ENCODE measurements at regions not wholly inside any gene's neighbourhood (a gene's known extent, or its start where the extent isn't known, plus 50 kb on each side); places are given as distances from the start of the nearest gene placed in this dataset.
"Not testable (repeated sequence)": the region's sequence is repeated elsewhere in the genome, so short reads cannot be mapped to it uniquely, and the experiment has no call there.

GRCh38 chr18:9047715-9048114, 54.8 kb upstream of the NDUFV2 start:
- H3K27ac Mint-ChIP-seq: no peak overlapping the region
- no peak for ATAC-seq

GRCh38 chr18:9048236-9048635, 54.3 kb upstream of the NDUFV2 start:
- no peak for ATAC-seq
- no peak overlapping the region for H3K4me3 Mint-ChIP-seq
- H3K27ac Mint-ChIP-seq: no peak overlapping the region
- H3K36me3 Mint-ChIP-seq: no peaks in the 10 kb centered on the region
- no peaks in the 10 kb centered on the region for H3K27me3 Mint-ChIP-seq
- peaks cover 6% of the 10 kb centered on the region for H3K4me1 Mint-ChIP-seq
- H3K9me3 Mint-ChIP-seq: peaks cover 16% of the 10 kb centered on the region

More at GRCh38 chr18:9047715-9048114, 54.8 kb upstream of the NDUFV2 start:
- peaks cover 6% of the 10 kb centered on the region for H3K4me1 Mint-ChIP-seq
- no peaks in the 10 kb centered on the region for H3K36me3 Mint-ChIP-seq
- no peak overlapping the region for H3K4me3 Mint-ChIP-seq
- peaks cover 16% of the 10 kb centered on the region for H3K9me3 Mint-ChIP-seq
- no peaks in the 10 kb centered on the region for H3K27me3 Mint-ChIP-seq

- peaks cover 16% of the 10 kb centered on the region for H3K9me3 Mint-ChIP-seq
These were observed 53.5 kb upstream of the NDUFV2 start for GRCh38 chr18:9048808-9049494.

GRCh38 chr18:9049495-9049809, 53.0 kb upstream of the NDUFV2 start:
- no peak overlapping the region for H3K4me3 Mint-ChIP-seq
- H3K27ac Mint-ChIP-seq: no peak overlapping the region
- ATAC-seq: no peak
- no peaks in the 10 kb centered on the region for H3K27me3 Mint-ChIP-seq
- H3K4me1 Mint-ChIP-seq: peaks cover 6% of the 10 kb centered on the region
- H3K9me3 Mint-ChIP-seq: peaks cover 16% of the 10 kb centered on the region
- H3K36me3 Mint-ChIP-seq: no peaks in the 10 kb centered on the region

More at GRCh38 chr18:9048808-9049494, 53.5 kb upstream of the NDUFV2 start:
- Mint-ChIP-seq H3K4me3 (no peak overlapping the region), H3K27me3 (no peaks in the 10 kb centered on the region), H3K4me1 (peaks cover 6% of the 10 kb centered on the region), H3K36me3 (no peaks in the 10 kb centered on the region), H3K27ac (no peak overlapping the region)
- ATAC-seq: peak; percentile 48

GRCh38 chr18:9050628-9051284, 51.7 kb upstream of the NDUFV2 start:
- not testable (repeated sequence) for H3K4me3 Mint-ChIP-seq, H3K27ac Mint-ChIP-seq, ATAC-seq

More at GRCh38 chr18:9050628-9051284, 51.7 kb upstream of the NDUFV2 start:
- not testable (repeated sequence) for H3K36me3 Mint-ChIP-seq, H3K27me3 Mint-ChIP-seq
- peaks cover 16% of the 10 kb centered on the region for H3K9me3 Mint-ChIP-seq
- peaks cover 13% of the 10 kb centered on the region for H3K4me1 Mint-ChIP-seq

Data from stimulated activated memory B cell treated with anti-CD40 and anti-IgM and Interleukin-4, amounts not matched to agents 10 μg/mL and 1 μg/mL and 100 μg/mL, for 72 hours (primary cell).